NCI-H524 treated with DMSO at 0.1 percent for 48 hours (cell line): ENCODE measurements at regions not wholly inside any gene's neighbourhood (a gene's known extent, or its start where the extent isn't known, plus 50 kb on each side); places are given as distances from the start of the nearest gene placed in this dataset.

Source experiments
- DNase-seq: peaks from one replicate; lab custom pipeline; 2025; lab: John Stamatoyannopoulos, UW

DNA sequence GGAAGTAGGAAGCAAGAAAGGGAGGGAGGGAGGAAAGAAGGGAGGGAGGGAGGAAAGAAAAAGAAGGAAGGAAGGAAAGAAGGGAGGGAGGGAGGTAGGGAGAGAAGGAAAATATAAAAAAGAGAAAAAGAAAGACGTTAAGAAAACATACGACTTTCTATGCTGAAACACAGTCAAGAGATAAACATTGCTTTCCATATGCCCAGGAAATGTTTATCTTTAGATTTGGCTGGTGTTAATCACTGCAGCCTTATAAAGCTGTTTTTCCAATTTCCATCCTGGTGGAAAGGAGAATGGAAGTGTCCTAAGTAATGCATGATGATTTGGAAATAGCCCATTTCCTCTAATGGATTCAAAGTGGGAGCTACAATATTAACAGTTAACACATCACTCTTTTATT is 524.3 kb downstream of the MTRR start:
- DNase-seq: no peak

DNA sequence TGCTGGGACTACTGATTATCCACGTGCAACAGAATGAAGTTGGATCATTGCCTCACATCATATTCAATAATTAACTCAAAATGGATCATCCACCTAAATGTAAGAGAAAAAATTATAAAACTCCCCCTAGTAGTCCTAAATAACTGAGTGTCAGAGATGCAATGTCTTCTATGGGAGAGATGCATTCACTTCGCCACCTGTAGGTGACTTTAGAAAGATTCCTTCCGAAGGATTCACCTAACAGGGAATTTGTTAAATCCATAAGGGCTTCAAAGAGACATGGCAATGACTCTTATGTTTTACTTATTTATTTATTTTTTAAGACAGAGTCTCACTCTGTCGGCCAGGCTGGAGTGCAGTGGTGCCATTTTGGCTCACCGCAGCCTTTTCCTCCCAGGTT is 526.0 kb downstream of the MTRR start:
- no peak for DNase-seq

DNA sequence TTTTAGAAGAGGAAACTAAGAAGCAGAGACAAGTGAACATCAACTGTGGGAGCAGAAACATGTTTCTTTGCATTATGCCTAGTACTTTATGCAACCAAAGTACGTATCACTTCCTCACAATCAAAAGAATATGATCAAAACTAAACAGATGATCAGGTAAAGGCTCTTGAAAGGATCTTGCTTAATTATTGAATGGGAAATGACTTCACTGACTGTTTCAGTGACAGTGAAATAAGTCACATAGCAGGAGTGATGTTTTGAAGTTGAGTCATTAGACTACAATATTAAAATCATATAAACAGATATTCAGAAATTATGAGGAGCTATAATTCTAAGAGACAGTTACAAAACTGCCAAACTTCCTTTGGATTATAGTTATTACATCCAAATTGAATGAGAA is 527.3 kb downstream of the MTRR start:
- no peak for DNase-seq

DNA sequence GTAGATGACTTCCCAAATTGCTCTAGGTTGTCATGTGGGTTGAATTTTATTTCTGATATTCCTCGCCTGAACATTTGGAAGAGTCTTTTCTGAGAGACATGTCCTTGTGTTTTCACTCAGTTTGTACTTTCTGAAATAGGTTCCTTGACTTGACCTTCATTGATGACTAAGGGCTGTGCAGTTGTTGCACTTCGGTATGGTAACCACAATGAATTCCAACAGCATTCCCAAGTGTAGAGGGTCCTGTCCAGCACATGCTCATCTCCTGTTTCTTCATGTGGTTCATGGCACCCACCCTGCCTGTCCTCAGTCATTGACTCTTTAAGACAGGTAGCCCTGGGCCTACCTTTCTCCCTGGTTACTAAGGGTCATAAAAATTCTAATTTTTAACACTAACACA is 527.8 kb downstream of the MTRR start:
- DNase-seq: no peak

DNA sequence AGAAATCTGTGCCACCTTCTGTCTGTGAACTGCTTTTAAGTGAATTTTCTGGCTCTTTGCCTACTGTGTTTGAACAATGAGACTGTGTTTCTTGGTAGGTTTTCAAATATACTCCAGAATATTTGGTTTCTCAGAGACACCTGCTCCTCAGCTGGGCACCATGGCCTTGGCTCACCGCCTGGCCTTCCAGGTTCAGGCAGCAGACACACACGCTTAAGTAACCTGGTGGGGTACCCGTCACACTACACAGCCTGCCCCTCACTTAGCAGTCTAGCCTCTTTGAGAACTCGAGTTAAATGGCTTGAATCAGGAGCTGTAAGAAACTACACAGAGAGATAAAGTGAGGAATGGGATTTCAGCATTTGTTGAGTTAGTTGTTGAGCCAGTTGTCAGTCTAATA is 530.5 kb downstream of the MTRR start:
- no peak for DNase-seq

DNA sequence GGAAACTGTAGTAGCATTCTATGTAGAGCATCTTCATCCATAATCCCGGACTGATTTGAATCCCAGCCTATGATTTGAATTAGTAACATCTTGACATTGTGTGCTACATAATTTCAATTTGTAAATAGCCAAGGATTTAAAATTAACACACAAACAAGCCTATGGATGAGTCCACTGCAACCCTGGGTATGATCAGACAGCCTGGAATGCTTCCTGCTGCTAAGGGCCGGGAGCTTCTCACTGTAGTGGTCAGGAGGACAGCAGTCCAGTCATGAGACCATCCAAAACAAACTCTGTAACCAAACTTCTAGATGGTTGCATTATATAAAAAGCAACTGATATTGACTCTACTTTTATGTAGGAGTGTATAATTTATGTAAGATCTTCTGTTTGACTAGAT is 539.3 kb downstream of the MTRR start:
- DNase-seq: no peak

DNA sequence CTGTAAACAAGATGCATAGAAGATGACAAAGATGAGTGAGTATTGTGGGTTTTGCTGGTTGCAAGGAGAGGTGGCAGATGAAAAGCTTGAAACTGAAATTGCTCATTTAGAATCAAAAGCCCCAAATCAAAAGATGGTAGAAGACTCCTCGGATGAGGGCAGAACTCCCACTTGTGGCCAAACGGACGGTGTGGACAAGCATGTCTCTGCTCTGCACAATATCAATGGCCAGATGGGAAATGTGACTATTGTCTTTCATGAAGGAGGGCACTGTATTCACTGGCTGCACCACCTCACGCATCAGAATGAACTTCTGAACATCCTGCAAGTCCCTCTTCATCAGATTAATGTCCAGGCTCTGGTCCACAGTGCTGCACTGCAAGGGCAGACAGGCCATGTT is 541.7 kb downstream of the MTRR start:
- no peak for DNase-seq

DNA sequence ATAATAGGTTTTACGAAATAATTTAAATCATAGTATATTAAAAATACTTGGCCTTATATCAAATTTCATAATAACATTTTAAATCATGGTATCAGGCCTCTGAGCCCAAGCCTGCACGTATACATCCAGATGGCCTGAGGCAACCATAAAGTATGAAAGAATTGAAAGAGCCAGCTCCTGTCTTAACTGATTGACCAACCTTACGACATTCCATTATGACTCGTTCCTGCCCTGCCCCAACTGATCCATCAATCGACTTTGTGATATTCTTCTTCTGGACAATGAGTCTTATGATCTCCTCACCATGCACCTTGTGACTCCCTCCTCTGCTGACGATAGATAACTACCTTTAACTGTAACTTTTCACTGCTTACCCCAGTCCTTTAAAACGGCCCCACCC is 545.0 kb downstream of the MTRR start:
- DNase-seq: no peak

DNA sequence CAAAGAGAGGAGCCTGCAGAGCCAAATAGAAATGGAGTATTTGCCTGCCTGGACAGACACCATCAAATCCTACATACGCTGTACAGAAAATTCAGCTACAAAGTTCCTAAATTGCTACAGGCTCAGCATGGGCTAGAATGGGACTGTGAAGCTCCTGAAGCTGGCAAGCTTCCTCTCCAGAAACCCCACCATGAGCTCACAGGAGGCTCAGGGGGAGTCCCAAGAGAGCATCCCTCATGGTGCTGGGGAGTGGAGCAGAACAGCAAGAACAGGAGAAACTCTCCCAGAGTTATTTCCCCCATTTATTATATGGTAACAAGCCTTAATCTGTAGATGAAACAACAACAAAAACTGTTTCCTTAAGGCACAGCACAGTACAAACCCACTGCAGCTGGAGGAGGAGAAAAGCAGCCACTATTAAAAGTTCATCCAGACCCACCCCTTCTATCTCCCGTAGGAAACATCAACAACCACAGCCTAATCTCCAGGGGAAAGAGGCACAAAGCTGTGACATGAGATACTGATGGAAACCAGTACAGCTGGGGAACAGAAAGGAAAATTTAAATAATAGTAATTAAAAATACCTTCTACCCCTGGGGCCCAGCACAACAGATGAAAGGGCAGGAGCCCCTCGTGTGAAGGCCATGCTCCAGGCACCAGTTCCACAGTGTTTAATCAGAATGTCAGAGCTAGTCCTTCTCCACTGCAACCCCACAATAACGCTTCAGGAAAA is 548.5 kb downstream of the MTRR start:
- no peak for DNase-seq

DNA sequence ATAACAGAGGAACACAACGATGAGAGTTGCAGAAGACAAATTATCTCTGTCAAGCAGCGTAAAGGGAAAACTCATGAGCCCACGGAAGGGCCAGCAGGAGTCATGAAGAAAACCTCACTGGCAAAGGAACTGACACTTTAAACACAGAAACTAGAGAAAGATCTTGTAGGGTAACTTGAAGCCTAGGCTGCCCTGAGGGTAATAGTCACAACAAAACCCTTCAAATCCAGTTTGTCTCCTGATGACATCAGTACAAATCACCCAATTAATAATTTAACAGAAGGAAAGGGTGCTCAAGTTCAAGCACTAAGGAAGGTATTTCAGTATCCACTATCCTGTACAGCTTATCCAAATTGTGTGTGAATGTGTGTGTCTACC is 549.1 kb downstream of the MTRR start:
- DNase-seq: no peak

DNA sequence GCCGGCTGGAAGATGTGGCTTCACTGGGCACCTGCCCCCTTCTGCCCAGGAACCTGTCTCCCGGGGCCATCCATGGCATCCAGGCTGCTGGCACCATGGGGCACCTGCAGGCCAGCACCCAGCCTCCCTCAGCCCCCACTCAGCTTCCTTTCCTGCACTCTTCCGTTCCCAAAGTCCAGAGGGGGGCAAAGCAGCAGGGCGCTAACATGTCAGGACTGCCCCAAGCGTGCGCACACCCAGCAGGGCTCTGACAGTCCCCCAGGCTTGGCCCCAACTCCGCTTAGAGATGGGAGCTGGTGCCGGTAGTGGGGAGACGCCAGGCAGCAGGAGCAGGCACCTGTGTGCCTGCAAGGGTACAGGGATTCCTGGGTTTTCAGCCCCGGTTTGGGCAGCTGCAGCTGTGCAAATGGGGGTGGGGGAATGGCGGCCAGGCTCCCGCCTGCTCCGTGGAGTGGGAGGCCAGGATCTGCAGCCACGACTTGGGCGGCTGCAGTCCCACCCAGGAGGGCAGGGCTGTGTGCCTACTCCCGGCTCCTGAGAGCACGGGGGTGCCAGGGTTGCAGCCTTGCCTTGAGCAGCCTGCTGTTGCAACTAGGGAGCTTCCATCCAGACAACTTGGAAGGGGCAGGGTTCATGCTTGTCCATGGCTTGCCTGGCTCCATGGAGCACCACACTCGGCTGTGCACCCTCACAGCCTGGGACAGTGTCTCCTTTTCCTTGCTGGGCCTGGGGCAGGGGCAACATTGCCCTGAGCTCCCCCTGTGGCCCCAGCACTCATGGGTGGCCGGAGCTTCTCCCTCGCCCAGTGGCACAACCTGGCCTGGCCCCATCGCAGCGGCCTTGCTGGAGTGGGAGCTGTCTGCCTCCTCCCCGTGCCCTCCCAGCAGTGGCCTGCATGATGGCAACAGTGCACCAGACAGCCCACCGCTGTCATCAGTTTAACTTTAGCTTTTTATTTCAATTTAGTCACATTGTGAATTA is 561.1 kb downstream of the MTRR start:
- DNase-seq: no peak

DNA sequence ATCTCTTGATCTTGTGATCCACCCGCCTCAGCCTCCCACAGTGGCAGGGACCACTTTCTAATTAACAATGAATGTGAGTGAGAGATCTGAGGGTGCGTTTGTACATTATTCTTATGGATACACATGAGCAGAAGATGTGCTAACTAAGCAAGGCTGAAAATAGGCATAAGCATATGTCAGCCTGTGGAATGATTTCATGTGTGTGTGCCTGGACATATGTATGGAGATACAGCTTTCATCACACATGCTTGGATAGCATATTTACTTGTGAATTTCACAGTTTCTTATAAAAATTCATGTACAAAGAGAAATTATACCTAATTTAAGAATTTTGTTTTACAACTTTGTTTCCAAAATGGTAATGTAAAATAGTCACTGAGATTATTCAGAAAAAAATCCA is 565.6 kb downstream of the MTRR start:
- no peak for DNase-seq

DNA sequence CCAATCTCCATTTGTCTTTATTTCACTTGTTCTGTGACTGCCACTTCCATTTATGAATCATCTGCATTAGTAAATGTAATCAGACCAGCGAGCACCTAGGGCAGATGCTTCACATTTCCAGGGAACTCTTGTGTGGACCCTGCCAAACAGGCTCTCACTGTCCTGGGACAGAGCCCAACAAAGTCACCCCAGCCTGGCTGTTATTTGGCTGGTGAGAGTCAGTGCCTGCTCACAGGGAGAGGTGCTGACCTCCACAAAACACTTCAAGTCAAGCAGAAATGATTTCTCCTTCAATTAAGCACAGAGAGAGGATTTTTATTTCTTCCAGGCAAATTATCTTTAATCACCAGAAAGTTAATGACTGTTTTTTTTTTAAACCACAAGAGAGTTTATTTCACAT is 568.0 kb downstream of the MTRR start:
- DNase-seq: no peak

DNA sequence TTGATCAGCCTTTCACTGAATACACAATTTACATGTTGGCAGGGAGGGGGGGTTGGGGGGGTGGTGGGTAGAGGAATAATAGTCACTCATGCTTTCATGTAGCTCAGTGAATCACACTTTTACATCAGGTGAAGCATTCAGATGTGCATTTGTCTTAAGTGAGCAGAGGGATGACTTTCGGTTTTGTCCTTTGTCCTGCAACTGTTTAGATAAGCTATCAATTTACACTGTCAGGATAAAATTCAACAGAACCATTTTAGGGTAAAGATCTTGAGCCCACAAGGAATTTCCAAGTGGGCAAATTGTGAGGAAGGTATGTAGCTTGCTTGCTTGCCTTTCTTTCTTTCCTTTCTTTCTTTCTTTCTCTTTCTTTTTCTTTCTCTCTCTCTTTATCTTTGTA is 576.2 kb downstream of the MTRR start:
- no peak for DNase-seq

DNA sequence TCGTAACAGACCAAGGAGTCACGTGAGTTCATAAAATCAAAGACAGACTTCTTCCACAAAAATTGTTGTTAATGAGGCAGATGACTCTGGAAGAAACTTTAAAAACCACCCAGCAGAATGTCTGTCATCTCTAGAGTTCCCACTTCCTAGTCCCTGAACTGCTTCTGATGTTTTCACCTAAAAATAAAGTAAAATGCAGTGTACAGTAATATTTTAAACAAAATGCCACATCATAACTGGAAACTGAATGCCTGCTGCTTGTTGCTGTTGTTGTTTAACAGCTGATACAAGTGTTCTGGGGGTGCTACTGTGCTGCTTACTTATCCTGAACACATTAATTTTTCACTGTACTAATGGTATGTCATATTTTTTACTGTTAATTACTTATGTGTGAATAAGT is 577.2 kb downstream of the MTRR start:
- no peak for DNase-seq

DNA sequence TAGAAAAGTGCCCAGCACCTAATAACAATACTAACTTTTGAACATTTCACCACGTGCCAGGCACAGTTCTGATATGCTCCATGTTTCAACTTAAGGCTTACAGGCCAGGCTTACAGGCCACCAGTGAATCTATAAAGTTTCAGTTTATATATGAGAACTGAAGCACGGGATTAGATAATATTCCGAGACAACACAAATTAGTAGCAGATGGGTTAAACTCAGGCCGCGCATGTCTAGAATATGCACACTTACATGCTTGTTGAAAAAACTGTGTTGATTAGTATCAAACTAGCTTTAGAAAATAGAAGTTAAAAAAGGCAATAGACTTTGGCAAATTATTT is 587.9 kb downstream of the MTRR start:
- DNase-seq: no peak

DNA sequence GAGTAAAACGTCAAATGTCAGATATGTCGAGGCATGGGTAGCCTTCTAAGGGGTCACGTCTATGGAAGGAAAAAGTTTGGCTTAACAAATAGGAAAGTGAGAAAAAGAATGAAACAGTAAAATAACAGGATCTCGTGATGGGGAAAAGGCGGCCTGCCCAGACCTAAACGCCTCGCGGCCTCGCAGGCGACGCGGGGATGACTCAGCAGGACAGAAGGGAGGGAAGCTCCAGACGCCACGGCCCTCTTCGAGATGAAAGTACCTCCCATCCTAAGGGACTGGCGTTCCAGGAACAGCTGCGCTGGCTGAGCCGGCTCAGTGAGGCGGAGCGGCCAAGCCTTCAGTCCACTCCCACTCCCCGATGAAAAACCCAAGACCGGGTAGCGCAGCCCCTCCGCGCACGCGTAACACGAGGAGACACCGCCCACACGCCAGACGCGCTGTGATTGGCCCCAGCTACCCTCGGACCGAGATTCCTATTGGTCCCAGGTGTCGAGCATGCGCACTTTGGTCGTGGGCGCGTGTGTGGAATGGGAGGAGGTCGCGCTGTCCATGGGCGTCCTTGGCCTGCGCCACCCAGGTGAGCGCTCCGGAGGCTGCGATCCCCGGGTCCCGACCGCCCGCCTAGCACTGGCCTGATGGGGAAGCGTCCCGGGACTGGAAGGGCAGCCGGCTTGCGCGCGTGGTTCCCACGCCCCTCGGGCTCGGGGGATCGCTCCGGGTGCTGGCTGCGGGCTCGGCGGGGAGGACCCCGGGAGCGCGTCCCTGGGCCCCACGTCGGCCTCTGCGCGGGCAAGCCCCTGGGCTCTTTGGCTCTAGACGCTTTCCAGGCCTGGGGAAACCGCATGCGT is 588.5 kb downstream of the MTRR start:
- DNase-seq: peak; percentile 98

DNA sequence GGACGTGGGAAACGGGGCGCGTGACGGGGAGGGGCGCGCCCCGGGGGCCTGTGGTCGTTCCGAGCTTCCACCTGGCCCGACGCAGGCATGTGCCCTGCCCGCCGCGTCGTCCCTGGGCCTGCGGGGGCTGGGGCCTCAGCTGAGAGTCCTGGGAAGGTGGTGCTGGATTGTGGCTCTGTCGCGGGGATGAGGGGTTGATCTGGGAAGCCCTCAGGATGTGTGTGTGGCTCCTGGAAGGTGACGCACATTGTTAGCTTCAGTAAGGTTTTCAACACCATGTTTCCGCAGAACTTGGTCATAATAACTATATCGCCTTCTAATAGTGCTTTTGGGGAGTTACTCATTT is 589.1 kb downstream of the MTRR start:
- DNase-seq: no peak

DNA sequence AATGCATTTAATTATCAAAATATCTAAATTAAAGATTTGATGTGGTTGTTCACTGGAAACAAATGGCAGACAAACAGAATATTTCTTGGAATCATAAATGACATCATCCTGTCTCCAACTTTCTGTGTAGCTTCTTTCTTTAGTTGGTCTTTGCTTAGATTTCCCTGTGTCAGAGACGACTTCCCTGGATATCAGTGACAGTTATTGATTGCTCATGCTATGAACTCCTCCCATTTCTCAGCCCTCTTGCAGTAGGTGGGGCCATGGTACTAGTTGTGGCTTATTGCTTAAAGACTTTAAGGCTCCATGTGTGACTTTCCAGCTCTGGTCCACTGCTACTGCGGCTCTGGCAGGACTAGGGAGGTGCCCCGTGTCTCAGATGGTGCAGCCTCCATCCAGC is 592.6 kb downstream of the MTRR start:
- DNase-seq: no peak

DNA sequence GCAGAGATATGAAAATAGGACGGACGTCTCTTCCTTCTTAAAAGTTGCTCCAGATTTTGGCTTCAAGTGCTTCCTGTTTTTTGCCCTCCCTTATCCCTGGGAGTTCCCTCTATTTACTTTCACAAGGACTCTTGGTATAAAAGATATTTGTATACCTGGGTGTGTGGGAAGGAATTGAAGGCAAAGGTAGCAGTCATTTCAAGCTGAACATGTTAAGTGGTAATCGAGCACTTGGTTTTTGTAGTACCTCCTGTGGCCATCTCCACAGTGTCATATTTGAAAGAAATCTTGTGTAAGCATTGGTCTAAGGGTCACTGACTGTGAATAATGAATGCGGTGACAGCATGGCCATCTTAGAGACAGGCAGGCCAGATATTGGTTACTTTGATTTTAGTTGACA is 593.6 kb downstream of the MTRR start:
- no peak for DNase-seq

DNA sequence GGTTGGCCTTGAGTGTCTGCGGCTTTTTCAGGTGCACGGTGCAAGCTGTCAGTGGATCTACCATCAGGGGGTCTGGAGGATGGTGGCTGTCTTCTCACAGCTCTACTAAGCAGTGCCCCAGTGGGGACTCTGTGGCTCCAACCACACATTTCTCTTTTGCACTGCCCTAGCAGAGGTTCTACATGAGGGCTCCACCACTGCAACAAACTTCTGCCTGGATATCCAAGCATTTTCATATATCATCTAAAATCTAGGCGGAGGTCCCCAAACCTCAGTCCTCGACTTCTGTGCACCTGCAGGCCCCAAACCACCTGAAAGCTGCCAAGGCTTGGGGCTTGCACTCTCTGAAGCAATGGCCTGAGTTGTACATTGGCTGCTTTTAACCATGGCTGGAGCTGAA is 601.5 kb downstream of the MTRR start:
- no peak for DNase-seq

DNA sequence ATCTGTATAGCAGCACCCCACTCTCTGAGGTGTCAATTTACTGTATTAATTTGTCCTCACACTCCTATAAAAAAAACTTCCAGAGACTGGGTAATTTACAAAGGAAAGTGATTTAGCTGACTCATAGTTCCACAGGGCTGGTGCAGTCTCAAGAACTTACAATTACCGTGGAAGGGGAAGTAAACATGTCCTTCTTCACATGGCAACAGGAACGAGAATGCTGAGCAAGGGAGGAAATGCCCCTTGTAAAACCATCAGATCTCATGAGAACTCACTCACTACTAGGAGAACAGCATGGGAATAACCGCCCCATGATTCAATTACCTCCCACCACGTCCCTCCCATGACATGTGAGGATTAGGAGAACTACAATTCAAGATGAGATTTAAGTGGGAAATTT is 602.6 kb downstream of the MTRR start:
- DNase-seq: no peak

DNA sequence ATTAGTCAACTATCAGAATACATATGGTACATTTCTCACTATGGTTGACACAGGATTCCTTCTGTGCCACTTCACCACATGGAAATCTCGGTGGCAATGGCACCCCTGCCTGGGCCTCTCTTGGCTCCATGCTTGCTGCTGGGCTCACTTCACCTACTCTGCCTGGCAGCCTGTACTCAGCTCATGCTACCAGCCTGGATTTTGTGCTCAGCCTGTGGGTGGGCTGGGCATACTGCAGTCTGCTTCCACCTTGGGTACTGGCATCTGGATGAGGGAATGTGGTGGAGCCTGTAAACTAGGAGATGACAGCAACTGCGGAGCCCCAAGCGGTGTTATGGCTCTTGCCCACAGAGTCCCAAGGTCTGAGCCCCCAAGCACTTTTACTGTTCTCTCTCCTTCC is 604.1 kb downstream of the MTRR start:
- no peak for DNase-seq
